HG03060 (cell line): ENCODE measurements at regions not wholly inside any gene's neighbourhood (a gene's known extent, or its start where the extent isn't known, plus 50 kb on each side); places are given as distances from the start of the nearest gene placed in this dataset.
A peak's percentile ranks its signal among the peaks of the same experiment; 100 is the strongest.

Source experiments
- ATAC-seq: cut with Tn5 transposase; IDR thresholded peaks from one replicate; pipeline ENCODE4 v1.9.1; 2021; ENCODE audit warnings: low read depth, moderate number of reproducible peaks; ENCODE audit not compliant: unreplicated experiment

- ATAC-seq = no peak
Measured at GRCh38 chr15:99440551-99441443, 125.0 kb upstream of the MEF2A start.

- ATAC-seq = no peak
Measured at GRCh38 chr15:99441444-99441800, 124.4 kb upstream of the MEF2A start.

GRCh38 chr15:99441871-99442251, 123.9 kb upstream of the MEF2A start:
- no peak for ATAC-seq

- no peak for ATAC-seq
Measured at GRCh38 chr15:99442252-99442897, 123.4 kb upstream of the MEF2A start.

- ATAC-seq = no peak
Measured at GRCh38 chr15:99443056-99443756, 122.6 kb upstream of the MEF2A start.

- ATAC-seq = no peak
Measured at GRCh38 chr15:99443768-99444446, 121.9 kb upstream of the MEF2A start.

- no peak for ATAC-seq
Measured at GRCh38 chr15:99445272-99445850, 120.4 kb upstream of the MEF2A start.

GRCh38 chr15:99446565-99447496, 119.0 kb upstream of the MEF2A start:
- no peak for ATAC-seq

GRCh38 chr15:99447497-99448371, 118.0 kb upstream of the MEF2A start:
- no peak for ATAC-seq

- no peak for ATAC-seq
Measured at GRCh38 chr15:99449514-99449913, 116.3 kb upstream of the MEF2A start.

- ATAC-seq = no peak
Measured at GRCh38 chr15:99450896-99451358, 114.9 kb upstream of the MEF2A start.

- ATAC-seq = no peak
Measured at GRCh38 chr15:99451484-99451883, 114.3 kb upstream of the MEF2A start.

- no peak for ATAC-seq
Measured at GRCh38 chr15:99452010-99452409, 113.8 kb upstream of the MEF2A start.

GRCh38 chr15:99452728-99453636, 112.8 kb upstream of the MEF2A start:
- peak; percentile 52 for ATAC-seq

GRCh38 chr15:99453637-99454030, 112.2 kb upstream of the MEF2A start:
- ATAC-seq = no peak

GRCh38 chr15:99454107-99454809, 111.5 kb upstream of the MEF2A start:
- no peak for ATAC-seq
